C4-2B (cell line): ENCODE measurements at regions not wholly inside any gene's neighbourhood (a gene's known extent, or its start where the extent isn't known, plus 50 kb on each side); places are given as distances from the start of the nearest gene placed in this dataset.

Source experiments
- CTCF ChIP-seq: fragments of 450-650 bp; conservative IDR thresholded peaks from 2 replicates; pipeline ENCODE4 v1.5.1; 2017; ENCODE audit warnings: mild to moderate bottlenecking
- ZFX ChIP-seq: fragments of 450-650 bp; IDR thresholded peaks from 2 replicates; pipeline ENCODE4 v1.6.1; 2017

GRCh38 chr7:25870574-25870973 lies 281.4 kb upstream of the NFE2L3 start:
- TF ChIP-seq CTCF (no peak), ZFX (no peak)
